ENCODE measurements at regions not wholly inside any gene's neighbourhood (a gene's known extent, or its start where the extent isn't known, plus 50 kb on each side); places are given as distances from the start of the nearest gene placed in this dataset.

GRCh38 chr21:18970941-18971340 lies 567.4 kb upstream of the TMPRSS15 start:
- intact Hi-C loops (cut with DNase I; ENCODE audit: low total_unique reads): no loop called here
- no peak for DNase-seq
- TF ChIP-seq CTCF (IDR thresholded peaks at IDR 0.05 in 8 of 11, conservative IDR thresholded peaks at IDR 0.05 in 3 of 11) (no peak), POLR2A (IDR thresholded peaks at IDR 0.05) (no peak), POLR2AphosphoS5 (IDR thresholded peaks at IDR 0.05) (no peak)
- Histone ChIP-seq H3K27ac (no peak overlapping the region), H3K4me1 (no peaks in the 10 kb centered on the region), H3K4me3 (no peak overlapping the region), H3K27me3 (replicated peaks in 1 of 7) (no peaks in the 10 kb centered on the region), H3K36me3 (no peaks in the 10 kb centered on the region), H3K9me3 (peaks cover 0 to 12% (median 0%) of the 10 kb centered on the region in 8 donors)
- 0 to 55% (median 39%) methylated on average over 1 of the region's 1 CpG for WGBS, 5 donors

GRCh38 chr21:18985584-18985983 lies 582.0 kb upstream of the TMPRSS15 start:
- H3K36me3 ChIP-seq: no peaks in the 10 kb centered on the region
- no peak overlapping the region for H3K4me3 ChIP-seq
- peaks cover 0 to 54% (median 12%) of the 10 kb centered on the region in 8 donors for H3K9me3 ChIP-seq
- intact Hi-C loops (cut with DNase I; ENCODE audit: low total_unique reads): no loop called here
- TF ChIP-seq POLR2AphosphoS5 (IDR thresholded peaks at IDR 0.05) (no peak), CTCF (IDR thresholded peaks at IDR 0.05 in 8 of 11, conservative IDR thresholded peaks at IDR 0.05 in 3 of 11) (no peak), POLR2A (IDR thresholded peaks at IDR 0.05) (no peak)
- H3K27ac ChIP-seq: no peak overlapping the region
- H3K27me3 ChIP-seq (replicated peaks in 1 of 7): no peaks in the 10 kb centered on the region
- DNase-seq: no peak
- no peaks in the 10 kb centered on the region for H3K4me1 ChIP-seq

- intact Hi-C loops (cut with DNase I; ENCODE audit: low total_unique reads): no loop called here
- Histone ChIP-seq H3K36me3 (no peaks in the 10 kb centered on the region), H3K27me3 (replicated peaks in 1 of 7) (no peaks in the 10 kb centered on the region), H3K27ac (no peak overlapping the region), H3K4me3 (no peak overlapping the region), H3K9me3 (peaks cover 0 to 54% (median 12%) of the 10 kb centered on the region in 8 donors), H3K4me1 (no peaks in the 10 kb centered on the region)
- whole genome bisulfite sequencing, 5 donors: 77 to 91% (median 82%) methylated on average over 4 of the region's 4 CpGs
- DNase-seq: no peak
- TF ChIP-seq CTCF (IDR thresholded peaks at IDR 0.05 in 8 of 11, conservative IDR thresholded peaks at IDR 0.05 in 3 of 11) (no peak), POLR2A (IDR thresholded peaks at IDR 0.05) (no peak), POLR2AphosphoS5 (IDR thresholded peaks at IDR 0.05) (no peak)
Measured at GRCh38 chr21:18986197-18986596, 582.6 kb upstream of the TMPRSS15 start.

GRCh38 chr21:18987520-18988026 lies 584.0 kb upstream of the TMPRSS15 start:
- peaks cover 0 to 48% (median 12%) of the 10 kb centered on the region in 8 donors for H3K9me3 ChIP-seq
- no peak overlapping the region for H3K27ac ChIP-seq
- 82 to 93% (median 90%) methylated on average over 8 to 11 of the region's 11 CpGs for WGBS, 5 donors
- no peak for DNase-seq
- H3K36me3 ChIP-seq: no peaks in the 10 kb centered on the region
- no peaks in the 10 kb centered on the region for H3K27me3 ChIP-seq (replicated peaks in 1 of 7)
- H3K4me1 ChIP-seq: no peaks in the 10 kb centered on the region
- no peak for TF ChIP-seq CTCF (IDR thresholded peaks at IDR 0.05 in 8 of 11, conservative IDR thresholded peaks at IDR 0.05 in 3 of 11)
- no peak for TF ChIP-seq POLR2A (IDR thresholded peaks at IDR 0.05)
- no peak for TF ChIP-seq POLR2AphosphoS5 (IDR thresholded peaks at IDR 0.05)
- intact Hi-C loops (cut with DNase I; ENCODE audit: low total_unique reads): no loop called here
- no peak overlapping the region for H3K4me3 ChIP-seq
